ENCODE measurements at regions not wholly inside any gene's neighbourhood (a gene's known extent, or its start where the extent isn't known, plus 50 kb on each side); places are given as distances from the start of the nearest gene placed in this dataset.
"Not testable (repeated sequence)": the region's sequence is repeated elsewhere in the genome, so short reads cannot be mapped to it uniquely, and the experiment has no call there.

GRCh38 chr12:19921716-19922115 is 446.6 kb upstream of the PDE3A start:
- DNase-seq: not testable (repeated sequence)

GRCh38 chr12:19922717-19923116 is 445.6 kb upstream of the PDE3A start:
- DNase-seq: no peak

- DNase-seq: no peak
These were observed 444.0 kb upstream of the PDE3A start for GRCh38 chr12:19924360-19924759.

GRCh38 chr12:19925841-19926240 is 442.5 kb upstream of the PDE3A start:
- DNase-seq: no peak

GRCh38 chr12:19926266-19926665 is 442.1 kb upstream of the PDE3A start:
- no peak for DNase-seq

- DNase-seq: no peak
These were observed 440.7 kb upstream of the PDE3A start for GRCh38 chr12:19927661-19928060.

- no peak for DNase-seq
These were observed 435.9 kb upstream of the PDE3A start for GRCh38 chr12:19932413-19932812.

GRCh38 chr12:19933924-19934323 is 434.4 kb upstream of the PDE3A start:
- DNase-seq: no peak

GRCh38 chr12:19937161-19937560 is 431.2 kb upstream of the PDE3A start:
- no peak for DNase-seq

GRCh38 chr12:19938031-19938430 is 430.3 kb upstream of the PDE3A start:
- DNase-seq: no peak

GRCh38 chr12:19938491-19938890 is 429.8 kb upstream of the PDE3A start:
- DNase-seq: no peak

GRCh38 chr12:19940267-19940666 is 428.1 kb upstream of the PDE3A start:
- DNase-seq: no peak

- DNase-seq: no peak
These were observed 427.2 kb upstream of the PDE3A start for GRCh38 chr12:19941096-19941495.

GRCh38 chr12:19945559-19946435 is 422.5 kb upstream of the PDE3A start:
- DNase-seq: no peak

GRCh38 chr12:19946550-19946949 is 421.8 kb upstream of the PDE3A start:
- DNase-seq: no peak

- DNase-seq: no peak
These were observed 421.0 kb upstream of the PDE3A start for GRCh38 chr12:19947344-19947743.

GRCh38 chr12:19951664-19952063 is 416.7 kb upstream of the PDE3A start:
- DNase-seq: no peak

GRCh38 chr12:19953734-19954133 is 414.6 kb upstream of the PDE3A start:
- DNase-seq: no peak

- no peak for DNase-seq
These were observed 414.2 kb upstream of the PDE3A start for GRCh38 chr12:19954163-19954562.

- DNase-seq: no peak
These were observed 410.8 kb upstream of the PDE3A start for GRCh38 chr12:19957308-19958125.

GRCh38 chr12:19958389-19958788 is 409.9 kb upstream of the PDE3A start:
- DNase-seq: no peak

- DNase-seq: no peak
These were observed 409.0 kb upstream of the PDE3A start for GRCh38 chr12:19959353-19959752.

- DNase-seq: no peak
These were observed 407.8 kb upstream of the PDE3A start for GRCh38 chr12:19960527-19960926.

GRCh38 chr12:19962192-19962591 is 406.1 kb upstream of the PDE3A start:
- no peak for DNase-seq
